Sigmoid colon (tissue), 6 donors: ENCODE measurements at regions not wholly inside any gene's neighbourhood (a gene's known extent, or its start where the extent isn't known, plus 50 kb on each side); places are given as distances from the start of the nearest gene placed in this dataset.

Experiments
- DNase-seq: peaks from one replicate; pipeline ENCODE4 v3.0.0-alpha.2; 2019
- H3K27ac ChIP-seq, 4 donors: fragments of 200-600 bp; sonication (generic); one replicate each; pipeline ENCODE4 v1.5.1; 2016 to 2019; ENCODE audit warnings: mild to moderate bottlenecking in 1 of 4
- H3K27me3 ChIP-seq, 3 donors: fragments of 200-600 bp; sonication (generic); one replicate each; pipeline ENCODE4 v1.5.1; 2019; ENCODE audit warnings: mild to moderate bottlenecking in 1 of 3
- H3K36me3 ChIP-seq, 4 donors: fragments of 200-600 bp; sonication (generic); one replicate each; pipeline ENCODE4 v1.5.1; 2016 to 2019
- H3K4me1 ChIP-seq, 4 donors: fragments of 200-600 bp; sonication (generic); one replicate each; pipeline ENCODE4 v1.5.1; 2017 to 2019
- H3K4me3 ChIP-seq, 4 donors: fragments of 200-600 bp; sonication (generic); one replicate each; pipeline ENCODE4 v1.5.1; 2017 to 2019; ENCODE audit warnings: mild to moderate bottlenecking in 2 of 4, moderate library complexity in 1 of 4
- H3K9me3 ChIP-seq, 4 donors: fragments of 200-600 bp in 3 of 4; sonication (generic) in 3 of 4; one replicate each; pipeline versions ENCODE4 v1.5.1 to v1.6.1; 2013 to 2019
- CTCF ChIP-seq, 4 experiments: fragments of 450-650 bp in 3 of 4; fragments of 200-600 bp in 1 of 4; IDR thresholded peaks; one replicate each; pipeline ENCODE4 v1.5.1; 2016 to 2019; ENCODE audit warnings: antibody characterized with exemption in 4 of 4, mild to moderate bottlenecking in 3 of 4, moderate library complexity in 2 of 4
- EP300 ChIP-seq, 4 donors: sonication (generic); formaldehyde crosslinking; IDR thresholded peaks; one replicate each; pipeline ENCODE4 v1.6.1; 2017; ENCODE audit warnings: antibody characterized with exemption in 4 of 4
- POLR2A ChIP-seq, 2 donors: fragments of 450-650 bp; IDR thresholded peaks; one replicate each; pipeline ENCODE4 v1.6.1; 2016; ENCODE audit warnings: antibody characterized with exemption in 2 of 2, mild to moderate bottlenecking in 2 of 2, moderate library complexity in 2 of 2
- POLR2AphosphoS5 ChIP-seq, 4 donors: sonication (generic); formaldehyde crosslinking; IDR thresholded peaks; one replicate each; pipeline ENCODE4 v1.6.1; 2017; ENCODE audit warnings: antibody characterized with exemption in 4 of 4
- WGBS, 2 donors: extraction: QIAGEN DNeasy Blood & Tissue Kit; methylation state at CpG; one replicate each; pipeline ENCODE4 v1.1.7; 2013; 5-methylcytosine and 5-hydroxymethylcytosine counted together
- intact Hi-C: fragments of 100-400 bp; cut with DNase I; formaldehyde crosslinking; loops from one replicate; pipeline ENCODE4 v1.15.1; 2023
- donor health status: healthy with polysubstance abuse.
- donor health status: healthy.

GRCh38 chr13:107824635-107825034 is 390.7 kb downstream of the LIG4 start:
- Histone ChIP-seq H3K9me3 (no peaks in the 10 kb centered on the region), H3K4me1 (no peaks in the 10 kb centered on the region), H3K4me3 (no peak overlapping the region), H3K27me3 (no peaks in the 10 kb centered on the region), H3K36me3 (no peaks in the 10 kb centered on the region), H3K27ac (no peak overlapping the region)
- WGBS, 2 donors, result 60 to 61% methylated on average over 7 of the region's 7 CpGs
- intact Hi-C loops, result no loop called here
- no peak for TF ChIP-seq POLR2A (IDR thresholded peaks at IDR 0.05)
- TF ChIP-seq CTCF (IDR thresholded peaks at IDR 0.05), result no peak
- no peak for TF ChIP-seq POLR2AphosphoS5 (IDR thresholded peaks at IDR 0.05)
- TF ChIP-seq EP300 (IDR thresholded peaks at IDR 0.05), result no peak
- no peak for DNase-seq

GRCh38 chr13:107822006-107822405 is 393.3 kb downstream of the LIG4 start:
- intact Hi-C loops, result no loop called here
- no peaks in the 10 kb centered on the region for H3K27me3 ChIP-seq
- no peak for DNase-seq
- H3K4me3 ChIP-seq, result no peak overlapping the region
- H3K4me1 ChIP-seq, result no peaks in the 10 kb centered on the region
- no peaks in the 10 kb centered on the region for H3K9me3 ChIP-seq
- TF ChIP-seq CTCF (IDR thresholded peaks at IDR 0.05) (no peak), POLR2A (IDR thresholded peaks at IDR 0.05) (no peak), EP300 (IDR thresholded peaks at IDR 0.05) (no peak), POLR2AphosphoS5 (IDR thresholded peaks at IDR 0.05) (no peak)
- no peak overlapping the region for H3K27ac ChIP-seq
- H3K36me3 ChIP-seq, result no peaks in the 10 kb centered on the region

- no peak for DNase-seq
- Histone ChIP-seq H3K4me3 (no peak overlapping the region), H3K4me1 (no peaks in the 10 kb centered on the region), H3K36me3 (no peaks in the 10 kb centered on the region), H3K9me3 (no peaks in the 10 kb centered on the region), H3K27ac (no peak overlapping the region), H3K27me3 (no peaks in the 10 kb centered on the region)
- intact Hi-C loops, result no loop called here
- 87 to 89% methylated on average over 2 of the region's 2 CpGs for WGBS, 2 donors
- TF ChIP-seq CTCF (IDR thresholded peaks at IDR 0.05), result no peak
- TF ChIP-seq EP300 (IDR thresholded peaks at IDR 0.05), result no peak
- no peak for TF ChIP-seq POLR2AphosphoS5 (IDR thresholded peaks at IDR 0.05)
- no peak for TF ChIP-seq POLR2A (IDR thresholded peaks at IDR 0.05)
These were observed 393.8 kb downstream of the LIG4 start for GRCh38 chr13:107821492-107821891.

GRCh38 chr13:107819071-107819470 is 396.3 kb downstream of the LIG4 start:
- no peak for DNase-seq
- TF ChIP-seq POLR2A (IDR thresholded peaks at IDR 0.05) (no peak), CTCF (IDR thresholded peaks at IDR 0.05) (no peak), POLR2AphosphoS5 (IDR thresholded peaks at IDR 0.05) (no peak), EP300 (IDR thresholded peaks at IDR 0.05) (no peak)
- no peaks in the 10 kb centered on the region for H3K36me3 ChIP-seq
- H3K9me3 ChIP-seq, result no peaks in the 10 kb centered on the region
- intact Hi-C loops, result no loop called here
- H3K27ac ChIP-seq, result no peak overlapping the region
- no peak overlapping the region for H3K4me3 ChIP-seq
- no peaks in the 10 kb centered on the region for H3K4me1 ChIP-seq
- 59 to 78% methylated on average over 2 of the region's 2 CpGs for WGBS, 2 donors
- no peaks in the 10 kb centered on the region for H3K27me3 ChIP-seq

- Histone ChIP-seq H3K4me3 (no peak overlapping the region), H3K4me1 (no peaks in the 10 kb centered on the region), H3K36me3 (no peaks in the 10 kb centered on the region), H3K27ac (no peak overlapping the region), H3K9me3 (no peaks in the 10 kb centered on the region), H3K27me3 (no peaks in the 10 kb centered on the region)
- no peak for DNase-seq
- TF ChIP-seq POLR2AphosphoS5 (IDR thresholded peaks at IDR 0.05) (no peak), EP300 (IDR thresholded peaks at IDR 0.05) (no peak), POLR2A (IDR thresholded peaks at IDR 0.05) (no peak), CTCF (IDR thresholded peaks at IDR 0.05) (no peak)
- 76 to 77% methylated on average over 6 of the region's 6 CpGs for WGBS, 2 donors
- intact Hi-C loops, result no loop called here
These were observed 397.6 kb downstream of the LIG4 start for GRCh38 chr13:107817647-107818287.
